Transverse colon (tissue), 4 donors: ENCODE measurements at regions not wholly inside any gene's neighbourhood (a gene's known extent, or its start where the extent isn't known, plus 50 kb on each side); places are given as distances from the start of the nearest gene placed in this dataset.
"Not testable (repeated sequence)": the region's sequence is repeated elsewhere in the genome, so short reads cannot be mapped to it uniquely, and the experiment has no call there.

Experiments used
- DNase-seq: peaks from one replicate; pipeline ENCODE4 v3.0.0-alpha.2; 2019
- H3K27ac ChIP-seq, 4 donors: fragments of 200-600 bp; sonication (generic); 2 replicates each; pipeline ENCODE4 v1.5.1; 2016 to 2018; ENCODE audit warnings: inconsistent platforms in 4 of 4
- H3K27me3 ChIP-seq: fragments of 200-600 bp; sonication (generic); 2 replicates; pipeline ENCODE4 v1.5.1; 2017; ENCODE audit warnings: inconsistent platforms
- H3K36me3 ChIP-seq, 4 donors: fragments of 200-600 bp; sonication (generic); 2 replicates each; pipeline ENCODE4 v1.5.1; 2017 to 2019; ENCODE audit warnings: inconsistent platforms in 4 of 4
- H3K4me1 ChIP-seq, 4 donors: fragments of 200-600 bp; sonication (generic); 2 replicates each; pipeline ENCODE4 v1.5.1; 2017 to 2020; ENCODE audit warnings: inconsistent platforms in 4 of 4
- H3K4me3 ChIP-seq, 4 donors: fragments of 200-600 bp; sonication (generic); 1 replicate in 1 of 4; 2 replicates in 3 of 4; pipeline versions ENCODE4 v1.5.1 to v1.6.1; 2017 to 2019; ENCODE audit warnings: inconsistent platforms in 4 of 4
- H3K9me3 ChIP-seq, 2 donors: fragments of 200-600 bp; sonication (generic); 2 replicates each; pipeline ENCODE4 v1.5.1; 2017 to 2019; ENCODE audit warnings: inconsistent platforms in 2 of 2
- POLR2AphosphoS5 ChIP-seq, 3 donors: sonication (generic); formaldehyde crosslinking; IDR thresholded peaks; one replicate each; pipeline ENCODE4 v1.6.1; 2016; ENCODE audit warnings: antibody characterized with exemption in 3 of 3
- WGBS, 2 donors: methylation state at CpG; one replicate each; pipeline ENCODE4 v1.1.5; 2018; ENCODE audit warnings: low coverage in 1 of 2; 5-methylcytosine and 5-hydroxymethylcytosine counted together
- in situ Hi-C, 4 donors: fragments of 200-750 bp; cut with MboI; loops; one replicate each; pipeline versions ENCODE4 v1.15.0 to v1.15.1; 2017; ENCODE audit warnings: low sequenced_read_pairs in 3 of 4, low pct_ligation_motif_present in 1 of 4, low pct_unique_long_range_greater_than_20kb in 1 of 4
- intact Hi-C: fragments of 100-400 bp; cut with DNase I; formaldehyde crosslinking; loops from one replicate; pipeline ENCODE4 v1.15.1; 2023; ENCODE audit warnings: low total_unique reads

GRCh38 chr16:88245241-88246081 is 137.3 kb upstream of the ZNF469 start:
- in situ Hi-C loops, H3K9me3 ChIP-seq, intact Hi-C loops, H3K36me3 ChIP-seq, H3K27me3 ChIP-seq, H3K4me3 ChIP-seq: not testable (repeated sequence)
- 54% methylated on average over 17 of the region's 19 CpGs; no CpG with 5 or more reads in 1 of the 2 donors for WGBS, 2 donors
- Histone ChIP-seq H3K4me1 (peaks cover 0 to 10% (median 0%) of the 10 kb centered on the region in 4 donors), H3K27ac (peak overlapping the region; percentile 44 to 74 (median 64))
- DNase-seq = peak; percentile 43
- TF ChIP-seq POLR2AphosphoS5 (IDR thresholded peaks at IDR 0.05) = peak in 2 of 3 donors; percentile 40 to 50

GRCh38 chr16:88246955-88247582 is 135.7 kb upstream of the ZNF469 start:
- H3K27ac ChIP-seq, in situ Hi-C loops, H3K27me3 ChIP-seq, DNase-seq, H3K36me3 ChIP-seq, H3K4me3 ChIP-seq, H3K9me3 ChIP-seq, intact Hi-C loops: not testable (repeated sequence)
- 86% methylated on average over 3 to 4 of the region's 4 CpGs for WGBS, 2 donors
- peaks cover 0 to 10% (median 0%) of the 10 kb centered on the region in 4 donors for H3K4me1 ChIP-seq

- whole genome bisulfite sequencing, 2 donors = 71 to 88% methylated on average over 3 to 5 of the region's 5 CpGs
- H3K4me1 ChIP-seq, H3K27ac ChIP-seq, in situ Hi-C loops, H3K4me3 ChIP-seq, H3K27me3 ChIP-seq, DNase-seq, intact Hi-C loops, H3K9me3 ChIP-seq, H3K36me3 ChIP-seq: not testable (repeated sequence)
Measured at GRCh38 chr16:88247583-88247966, 135.2 kb upstream of the ZNF469 start.

GRCh38 chr16:88248761-88249160 is 134.0 kb upstream of the ZNF469 start:
- H3K9me3 ChIP-seq, in situ Hi-C loops, H3K4me3 ChIP-seq, H3K4me1 ChIP-seq, H3K27me3 ChIP-seq, H3K27ac ChIP-seq, intact Hi-C loops, DNase-seq, H3K36me3 ChIP-seq: not testable (repeated sequence)
- 82% methylated on average over 9 of the region's 9 CpGs; no CpG with 5 or more reads in 1 of the 2 donors for WGBS, 2 donors

GRCh38 chr16:88250381-88250780 is 132.4 kb upstream of the ZNF469 start:
- intact Hi-C loops, H3K36me3 ChIP-seq, in situ Hi-C loops, H3K27ac ChIP-seq, DNase-seq, H3K27me3 ChIP-seq, H3K4me1 ChIP-seq, H3K4me3 ChIP-seq, H3K9me3 ChIP-seq: not testable (repeated sequence)
- 79 to 82% methylated on average over 5 of the region's 5 CpGs for WGBS, 2 donors

GRCh38 chr16:88252057-88252794 is 130.5 kb upstream of the ZNF469 start:
- DNase-seq, H3K27ac ChIP-seq, intact Hi-C loops, in situ Hi-C loops, H3K27me3 ChIP-seq, H3K36me3 ChIP-seq, H3K4me1 ChIP-seq, H3K4me3 ChIP-seq, H3K9me3 ChIP-seq: not testable (repeated sequence)
- WGBS, 2 donors = 37 to 42% methylated on average over 2 to 3 of the region's 7 CpGs

- H3K9me3 ChIP-seq, H3K27ac ChIP-seq, intact Hi-C loops, DNase-seq, H3K36me3 ChIP-seq, H3K4me3 ChIP-seq, in situ Hi-C loops: not testable (repeated sequence)
- WGBS, 2 donors = 80% methylated on average over 1 of the region's 2 CpGs; no CpG with 5 or more reads in 1 of the 2 donors
- Histone ChIP-seq H3K4me1 (peaks cover 0 to 11% (median 5%) of the 10 kb centered on the region in 4 donors), H3K27me3 (peaks cover 15% of the 10 kb centered on the region)
Measured at GRCh38 chr16:88258141-88258540, 124.6 kb upstream of the ZNF469 start.

- H3K4me1 ChIP-seq = peaks cover 0 to 12% (median 5%) of the 10 kb centered on the region in 4 donors
- in situ Hi-C loops, H3K27ac ChIP-seq, DNase-seq, H3K36me3 ChIP-seq, H3K9me3 ChIP-seq, intact Hi-C loops, H3K4me3 ChIP-seq: not testable (repeated sequence)
- WGBS, 2 donors = 31 to 80% methylated on average over 1 to 29 of the region's 32 CpGs
- peaks cover 15% of the 10 kb centered on the region for H3K27me3 ChIP-seq
Measured at GRCh38 chr16:88258764-88259525, 123.8 kb upstream of the ZNF469 start.

GRCh38 chr16:88259538-88259937 is 123.2 kb upstream of the ZNF469 start:
- H3K36me3 ChIP-seq, H3K27ac ChIP-seq, H3K9me3 ChIP-seq, DNase-seq, in situ Hi-C loops, intact Hi-C loops, H3K4me3 ChIP-seq: not testable (repeated sequence)
- Histone ChIP-seq H3K27me3 (peaks cover 15% of the 10 kb centered on the region), H3K4me1 (peaks cover 0 to 13% (median 6%) of the 10 kb centered on the region in 4 donors)
- WGBS, 2 donors = 67% methylated on average over 10 of the region's 10 CpGs; no CpG with 5 or more reads in 1 of the 2 donors
